H1 (cell line): ENCODE measurements at regions not wholly inside any gene's neighbourhood (a gene's known extent, or its start where the extent isn't known, plus 50 kb on each side); places are given as distances from the start of the nearest gene placed in this dataset.

ENCODE experiments used
- CTCF ChIA-PET: fragments of 300-600 bp; sonication (Branson Sonifier 250); formaldehyde crosslinking; loops from one replicate; lab custom pipeline; 2021; ENCODE audit not compliant: partially characterized antibody; lab: Charles Lee
- POLR2A ChIA-PET: fragments of 300-600 bp; sonication (Branson Sonifier 250); formaldehyde crosslinking; loops from one replicate; lab custom pipeline; 2021; ENCODE audit warnings: inconsistent platforms; ENCODE audit not compliant: partially characterized antibody; lab: Charles Lee
- DNase-seq, 2 experiments: peaks; one replicate each; pipeline versions ENCODE4 v3.0.0 to v3.0.0-alpha.2; 2010 to 2022; ENCODE audit warnings: low spot score in 2 of 2, low read depth in 1 of 2, mixed read lengths in 1 of 2
- FAIRE-seq: peaks from 2 replicates; lab custom pipeline; 2011; peaks lifted over from hg19 to GRCh38; lab: Jason Lieb, UNC
- H2AFZ ChIP-seq: 2 replicates; pipeline ENCODE4 v1.8.1; 2012; ENCODE audit warnings: low read length, inconsistent platforms
- H2AK5ac ChIP-seq: 2 replicates; pipeline ENCODE4 v1.6.1; 2013; ENCODE audit warnings: low read depth, low read length
- H2BK120ac ChIP-seq: replicated peaks from 2 replicates; pipeline ENCODE3; 2013; ENCODE audit warnings: low read depth, low read length, inconsistent platforms
- H2BK12ac ChIP-seq: 2 replicates; pipeline ENCODE4 v1.6.1; 2013; ENCODE audit warnings: low read depth, low read length
- H2BK15ac ChIP-seq: 2 replicates; pipeline ENCODE4 v1.6.1; 2013; ENCODE audit warnings: low read length
- H2BK20ac ChIP-seq: 2 replicates; pipeline ENCODE4 v1.6.1; 2013; ENCODE audit warnings: low read length
- H2BK5ac ChIP-seq: 2 replicates; pipeline ENCODE4 v1.6.1; 2013; ENCODE audit warnings: low read depth, low read length
- H3K14ac ChIP-seq: 2 replicates; pipeline ENCODE4 v1.6.1; 2013; ENCODE audit warnings: inconsistent platforms; ENCODE audit not compliant: insufficient read length
- H3K18ac ChIP-seq: 2 replicates; pipeline ENCODE4 v1.6.1; 2013; ENCODE audit warnings: low read length; ENCODE audit errors: extremely low read depth
- H3K23ac ChIP-seq: 2 replicates; pipeline ENCODE4 v1.6.1; 2013; ENCODE audit warnings: inconsistent platforms; ENCODE audit not compliant: insufficient read length
- H3K23me2 ChIP-seq: 2 replicates; pipeline ENCODE4 v1.6.1; 2013; ENCODE audit warnings: low read depth, low read length
- H3K27ac ChIP-seq: 2 replicates; pipeline ENCODE4 v1.6.1; 2011; ENCODE audit warnings: low read depth, low read length, inconsistent platforms
- H3K27me3 ChIP-seq, 4 experiments: replicated peaks in 1 of 4; 1 replicate in 1 of 4; 2 replicates in 3 of 4; pipeline versions ENCODE4 v1.6.1 to v1.8.1; 2011 to 2013; ENCODE audit warnings: low read length in 3 of 4, mild to moderate bottlenecking in 3 of 4, inconsistent platforms in 2 of 4, mixed read lengths in 2 of 4, moderate library complexity in 1 of 4; ENCODE audit not compliant: control insufficient read depth in 3 of 4, insufficient read depth in 3 of 4; ENCODE audit errors: extremely low read depth in 1 of 4
- H3K36me3 ChIP-seq, 4 experiments: 2 replicates each; pipeline versions ENCODE4 v1.6.1 to v1.8.1; 2011 to 2013; ENCODE audit warnings: mild to moderate bottlenecking in 4 of 4, low read length in 3 of 4, moderate library complexity in 2 of 4, control low read depth in 1 of 4, inconsistent platforms in 1 of 4; ENCODE audit not compliant: insufficient read depth in 4 of 4, control insufficient read depth in 2 of 4
- H3K4ac ChIP-seq: replicated peaks from 2 replicates; pipeline ENCODE3; 2013; ENCODE audit warnings: low read length, low read depth, mixed read lengths, inconsistent platforms; ENCODE audit not compliant: insufficient read length
- H3K4me1 ChIP-seq, 4 experiments: replicated peaks in 1 of 4; 1 replicate in 1 of 4; 2 replicates in 3 of 4; pipeline versions ENCODE4 v1.6.1 to v1.8.1; 2011 to 2013; ENCODE audit warnings: low read length in 3 of 4, inconsistent platforms in 2 of 4, mixed read lengths in 1 of 4; ENCODE audit not compliant: insufficient read depth in 4 of 4, control insufficient read depth in 3 of 4
- H3K4me2 ChIP-seq, 2 experiments: 2 replicates each; pipeline versions ENCODE4 v1.6.1 to v1.8.1; 2011 to 2013; ENCODE audit warnings: low read depth in 2 of 2, low read length in 2 of 2, control low read depth in 1 of 2, inconsistent platforms in 1 of 2, mild to moderate bottlenecking in 1 of 2; ENCODE audit not compliant: insufficient read depth in 1 of 2
- H3K4me3 ChIP-seq, 4 experiments: fragments of 200-600, 300-600 bp in 1 of 4; sonication (generic), shearing (Covaris generic), sonication (Bioruptor Twin) in 1 of 4; 2 replicates each; pipeline versions ENCODE4 v1.5.1 to v1.8.1; 2011 to 2016; ENCODE audit warnings: low read length in 4 of 4, low read depth in 3 of 4, control low read depth in 2 of 4, inconsistent platforms in 2 of 4, mild to moderate bottlenecking in 2 of 4, mixed read lengths in 1 of 4, moderate library complexity in 1 of 4; ENCODE audit not compliant: insufficient read depth in 2 of 4; ENCODE audit errors: extremely low read depth in 1 of 4
- H3K56ac ChIP-seq: replicated peaks from 2 replicates; pipeline ENCODE3; 2013; ENCODE audit warnings: low read depth, mild to moderate bottlenecking, mixed read lengths, low read length, inconsistent platforms; ENCODE audit not compliant: insufficient read length
- H3K79me1 ChIP-seq: 2 replicates; pipeline ENCODE4 v1.6.1; 2013; ENCODE audit warnings: low read depth, low read length, control low read depth
- H3K79me2 ChIP-seq, 2 experiments: 2 replicates each; pipeline versions ENCODE4 v1.6.1 to v1.8.1; 2012 to 2013; ENCODE audit warnings: low read length in 2 of 2, mild to moderate bottlenecking in 2 of 2, inconsistent platforms in 1 of 2; ENCODE audit not compliant: insufficient read depth in 2 of 2, control insufficient read depth in 1 of 2
- H3K9ac ChIP-seq, 4 experiments: replicated peaks in 1 of 4; 1 replicate in 1 of 4; 2 replicates in 3 of 4; pipeline versions ENCODE4 v1.6.1 to v1.8.1; 2011 to 2013; ENCODE audit warnings: low read depth in 3 of 4, low read length in 3 of 4, control low read depth in 2 of 4, mild to moderate bottlenecking in 2 of 4, moderate library complexity in 2 of 4, inconsistent platforms in 1 of 4; ENCODE audit errors: extremely low read depth in 1 of 4
- H3K9me3 ChIP-seq, 2 experiments: 2 replicates each; pipeline versions ENCODE4 v1.6.1 to v1.8.1; 2012 to 2013; ENCODE audit warnings: mild to moderate bottlenecking in 2 of 2, moderate library complexity in 2 of 2, control low read depth in 1 of 2, inconsistent platforms in 1 of 2, low read depth in 1 of 2, low read length in 1 of 2, mixed read lengths in 1 of 2; ENCODE audit not compliant: insufficient read depth in 2 of 2
- H4K20me1 ChIP-seq, 2 experiments: replicated peaks in 1 of 2; 2 replicates each; pipeline versions ENCODE3 to v1.8.1; 2011 to 2013; ENCODE audit warnings: inconsistent platforms in 2 of 2, low read length in 2 of 2, mild to moderate bottlenecking in 1 of 2; ENCODE audit not compliant: insufficient read depth in 2 of 2, control insufficient read depth in 1 of 2
- H4K5ac ChIP-seq: 2 replicates; pipeline ENCODE4 v1.6.1; 2013; ENCODE audit warnings: low read length, low read depth, mixed read lengths, inconsistent platforms; ENCODE audit not compliant: insufficient read length
- H4K8ac ChIP-seq: 2 replicates; pipeline ENCODE4 v1.8.0; 2013; ENCODE audit warnings: mild to moderate bottlenecking, moderate library complexity, low read length, inconsistent platforms; ENCODE audit not compliant: insufficient read depth; ENCODE audit errors: extremely low read depth
- H4K91ac ChIP-seq: replicated peaks from 2 replicates; pipeline ENCODE3; 2013; ENCODE audit warnings: low read length, mixed read lengths, inconsistent platforms; ENCODE audit not compliant: insufficient read length
- CBX8 ChIP-seq: fragments of 300-800, 300-1000 bp; sonication (generic); IDR thresholded peaks from 2 replicates; pipeline ENCODE4 v1.7.1; 2016; ENCODE audit warnings: low read depth, low read length, borderline replicate concordance
- CEBPB ChIP-seq: IDR thresholded peaks from 2 replicates; pipeline ENCODE4 v1.6.1; 2012; ENCODE audit warnings: low read depth, low read length
- CTBP2 ChIP-seq: IDR thresholded peaks from 2 replicates; pipeline ENCODE4 v1.7.0; 2011; ENCODE audit warnings: borderline replicate concordance, mild to moderate bottlenecking, moderate library complexity, mixed read lengths, low read length; ENCODE audit not compliant: insufficient read depth, insufficient read length
- FOSL1 ChIP-seq: IDR thresholded peaks from 2 replicates; pipeline ENCODE4 v1.6.1; 2011; ENCODE audit warnings: mild to moderate bottlenecking, low read depth, low read length, moderate library complexity; ENCODE audit not compliant: insufficient read depth
- HDAC6 ChIP-seq: IDR thresholded peaks from one replicate; pipeline ENCODE4 v1.7.1; 2012; ENCODE audit warnings: low read depth, mild to moderate bottlenecking, inconsistent platforms, low read length, moderate library complexity
- KDM4A ChIP-seq: IDR thresholded peaks from one replicate; pipeline ENCODE4 v1.7.1; 2012; ENCODE audit warnings: low read depth, mild to moderate bottlenecking, moderate library complexity, low read length, inconsistent platforms; ENCODE audit not compliant: severe bottlenecking
- NRF1 ChIP-seq: IDR thresholded peaks from 2 replicates; pipeline ENCODE4 v1.6.1; 2011; ENCODE audit warnings: mild to moderate bottlenecking, low read depth, low read length, improper control_type of control experiment
- RFX5 ChIP-seq: IDR thresholded peaks from 2 replicates; pipeline ENCODE4 v1.6.1; 2011; ENCODE audit warnings: low read depth, low read length, improper control_type of control experiment, borderline replicate concordance
- RNF2 ChIP-seq: fragments of 200-900, 300-1000 bp; sonication (generic); IDR thresholded peaks from 2 replicates; pipeline ENCODE4 v1.7.1; 2016; ENCODE audit warnings: borderline replicate concordance, low read depth, mild to moderate bottlenecking, antibody characterized with exemption, low read length; ENCODE audit not compliant: poor library complexity, severe bottlenecking; ENCODE audit errors: missing control alignments
- SIN3A ChIP-seq, 2 experiments: IDR thresholded peaks in 1 of 2; conservative IDR thresholded peaks in 1 of 2; 2 replicates each; pipeline ENCODE4 v1.6.1; 2011 to 2012; ENCODE audit warnings: low read length in 2 of 2, improper control_type of control experiment in 1 of 2, low read depth in 1 of 2, mild to moderate bottlenecking in 1 of 2
- SIRT6 ChIP-seq: IDR thresholded peaks from one replicate; pipeline ENCODE4 v1.7.1; 2012; ENCODE audit warnings: low read length, inconsistent platforms
- WGBS, 2 experiments: shearing (Covaris generic) in 1 of 2; methylation state at CpG; one replicate each; pipeline versions ENCODE4 v1.1.6 to v1.1.7; 2013 to 2015; ENCODE audit warnings: low lambda C conversion rate in 2 of 2, mixed read lengths in 2 of 2, inconsistent platforms in 1 of 2, low coverage in 1 of 2, missing lambda C conversion rate in 1 of 2; ENCODE audit not compliant: insufficient replicate concordance in 2 of 2, insufficient coverage in 1 of 2, insufficient read length in 1 of 2; ENCODE audit errors: extremely low coverage in 1 of 2, missing lambda C conversion rate in 1 of 2; 5-methylcytosine and 5-hydroxymethylcytosine counted together

DNA sequence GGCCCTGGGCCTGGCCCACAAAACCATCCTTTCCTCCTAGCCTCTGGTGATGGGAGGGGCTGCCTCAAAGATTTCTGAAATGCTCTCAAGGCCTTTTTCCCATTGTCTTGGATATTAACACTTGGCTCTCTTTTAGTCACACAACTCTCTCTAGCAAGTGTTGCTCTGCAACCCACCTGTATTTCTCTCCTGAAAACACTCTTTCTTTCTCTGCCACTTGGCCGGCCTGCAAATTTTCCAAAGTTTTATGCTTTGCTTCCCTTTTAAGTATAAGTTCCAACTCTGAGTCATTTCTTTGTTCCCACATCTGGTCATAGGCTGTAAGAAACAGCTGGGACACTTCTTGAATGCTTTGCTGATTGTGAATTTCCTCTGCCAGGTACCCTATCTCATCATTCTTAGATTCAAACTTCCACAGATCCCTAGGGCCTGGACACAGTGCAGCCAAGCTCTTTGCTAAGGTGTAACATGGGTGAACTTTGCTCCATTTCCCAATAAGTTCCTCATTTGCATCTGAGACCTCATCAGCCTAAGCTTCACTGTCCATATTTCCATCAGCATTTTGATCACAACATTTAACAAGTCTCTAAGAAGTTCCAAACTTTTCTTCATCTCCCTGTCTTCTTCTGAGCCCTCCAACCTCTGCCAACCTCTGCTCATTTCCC is 93.8 kb downstream of the TRIM29 start:
- H2BK5ac ChIP-seq: no peak overlapping the region
- 100% methylated on average over 1 of the region's 1 CpG; no CpG with 5 or more reads in 1 of the 2 experiments for WGBS, 2 experiments
- no peaks in the 10 kb centered on the region for H3K23me2 ChIP-seq
- no peak overlapping the region for H2BK15ac ChIP-seq
- CTCF ChIA-PET: interaction anchor here (0.6 to 1.3 kb wide), 4 partner anchors 10 to 254 kb away, joined by 3 to 4 read pairs (median 3); no protein-coding TSS in a partner anchor
- no peak overlapping the region for H2BK20ac ChIP-seq
- H3K36me3 ChIP-seq: no peaks in the 10 kb centered on the region
- no peak overlapping the region for H3K4me2 ChIP-seq
- no peak for FAIRE-seq
- no peaks in the 10 kb centered on the region for H3K79me2 ChIP-seq
- no peak overlapping the region for H2AFZ ChIP-seq
- H3K23ac ChIP-seq: no peak overlapping the region
- no peak overlapping the region for H3K4ac ChIP-seq
- no peaks in the 10 kb centered on the region; a peak in 1 of 4 replicates for H3K9me3 ChIP-seq
- no peaks in the 10 kb centered on the region; a peak in 2 of 7 replicates for H3K27me3 ChIP-seq
- no peak overlapping the region for H2AK5ac ChIP-seq
- H3K4me3 ChIP-seq: no peak overlapping the region
- no peak overlapping the region for H4K8ac ChIP-seq
- no peak overlapping the region for H2BK120ac ChIP-seq
- POLR2A ChIA-PET: interaction anchor here (1.0 kb wide), 1 partner anchor 9 kb away, joined by 4 read pairs; no protein-coding TSS in a partner anchor
- 0 out of 2 replicates have a peak overlapping the region, but pooled peaks have one; percentile 39 for H2BK12ac ChIP-seq
- H4K91ac ChIP-seq: no peak overlapping the region
- peaks cover 0 to 4% (median 3%) of the 10 kb centered on the region in 4 experiments; a peak in 3 of 7 replicates for H3K4me1 ChIP-seq
- no peak overlapping the region; the same call in 1 of the 2 replicates for H3K18ac ChIP-seq
- no peak overlapping the region for H3K27ac ChIP-seq
- H3K56ac ChIP-seq: no peak overlapping the region
- no peaks in the 10 kb centered on the region for H4K20me1 ChIP-seq
- H3K9ac ChIP-seq: no peak overlapping the region
- DNase-seq: no peak
- peak overlapping the region; percentile 87 for H3K14ac ChIP-seq
- no peaks in the 10 kb centered on the region for H3K79me1 ChIP-seq
- no peak overlapping the region for H4K5ac ChIP-seq
- TF ChIP-seq NRF1 (no peak), FOSL1 (no peak), KDM4A (no peak), RNF2 (no peak), CBX8 (no peak), CTBP2 (no peak), SIN3A (conservative IDR thresholded peaks at IDR 0.05 in 1 of 2, IDR thresholded peaks at IDR 0.05 in 1 of 2; ENCODE audit: low read depth in 1 of 2, low read length in 2 of 2) (no peak), CEBPB (no peak), RFX5 (no peak), SIRT6 (no peak), HDAC6 (no peak)
